NCI-H1930 (cell line): ENCODE measurements at regions not wholly inside any gene's neighbourhood (a gene's known extent, or its start where the extent isn't known, plus 50 kb on each side); places are given as distances from the start of the nearest gene placed in this dataset.

Experiments used
- DNase-seq, 2 experiments: peaks; one replicate each; lab custom pipeline; 2025; lab: John Stamatoyannopoulos, UW

- no peak for DNase-seq
Measured at GRCh38 chr2:103810875-103811274, 1043.0 kb upstream of the POU3F3 start.

GRCh38 chr2:103814016-103814415 is 1039.9 kb upstream of the POU3F3 start:
- no peak for DNase-seq

GRCh38 chr2:103815731-103816130 is 1038.2 kb upstream of the POU3F3 start:
- no peak for DNase-seq

GRCh38 chr2:103817746-103818145 is 1036.2 kb upstream of the POU3F3 start:
- DNase-seq = no peak

- no peak for DNase-seq
Measured at GRCh38 chr2:103818176-103818575, 1035.7 kb upstream of the POU3F3 start.

GRCh38 chr2:103819599-103819998 is 1034.3 kb upstream of the POU3F3 start:
- DNase-seq = no peak

GRCh38 chr2:103823847-103824246 is 1030.1 kb upstream of the POU3F3 start:
- DNase-seq = peak in 1 of 2 experiments; percentile 43

- no peak for DNase-seq
Measured at GRCh38 chr2:103847276-103847675, 1006.6 kb upstream of the POU3F3 start.

GRCh38 chr2:103859238-103859637 is 994.7 kb upstream of the POU3F3 start:
- no peak for DNase-seq

GRCh38 chr2:103860016-103860415 is 993.9 kb upstream of the POU3F3 start:
- DNase-seq = no peak

GRCh38 chr2:103868396-103868795 is 985.5 kb upstream of the POU3F3 start:
- DNase-seq = no peak

- DNase-seq = no peak
Measured at GRCh38 chr2:103873716-103874351, 980.1 kb upstream of the POU3F3 start.

GRCh38 chr2:103875131-103875530 is 978.8 kb upstream of the POU3F3 start:
- DNase-seq = no peak

- no peak for DNase-seq
Measured at GRCh38 chr2:103875531-103875930, 978.4 kb upstream of the POU3F3 start.

- no peak for DNase-seq
Measured at GRCh38 chr2:103876611-103877010, 977.3 kb upstream of the POU3F3 start.

GRCh38 chr2:103879101-103879500 is 974.8 kb upstream of the POU3F3 start:
- no peak for DNase-seq

- peak in 1 of 2 experiments; percentile 5 for DNase-seq
Measured at GRCh38 chr2:103880081-103880834, 973.7 kb upstream of the POU3F3 start.

- DNase-seq = no peak
Measured at GRCh38 chr2:103887625-103888024, 966.3 kb upstream of the POU3F3 start.

- no peak for DNase-seq
Measured at GRCh38 chr2:103896182-103896581, 957.7 kb upstream of the POU3F3 start.

GRCh38 chr2:103898561-103898960 is 955.4 kb upstream of the POU3F3 start:
- no peak for DNase-seq

- no peak for DNase-seq
Measured at GRCh38 chr2:103902347-103902746, 951.6 kb upstream of the POU3F3 start.

- no peak for DNase-seq
Measured at GRCh38 chr2:103921161-103921560, 932.8 kb upstream of the POU3F3 start.

GRCh38 chr2:103942199-103942598 is 911.7 kb upstream of the POU3F3 start:
- DNase-seq = no peak

GRCh38 chr2:103945083-103945482 is 908.8 kb upstream of the POU3F3 start:
- no peak for DNase-seq
